Right cardiac atrium (tissue), 5 donors: ENCODE measurements at regions not wholly inside any gene's neighbourhood (a gene's known extent, or its start where the extent isn't known, plus 50 kb on each side); places are given as distances from the start of the nearest gene placed in this dataset.
A peak's percentile ranks its signal among the peaks of the same experiment; 100 is the strongest.

Experiments used
- ATAC-seq, 2 donors: fragments of 200-7000 bp; cut with Tn5 transposase; one replicate each; pipeline versions ENCODE4 v1.8.0 to v1.9.1; 2020; ENCODE audit warnings: moderate library complexity in 2 of 2, mild to moderate bottlenecking in 1 of 2
- DNase-seq, 3 donors: peaks; one replicate each; pipeline ENCODE4 v3.0.0-alpha.2; 2020
- H3K27ac ChIP-seq: one replicate; pipeline ENCODE4 v1.5.1; 2013; ENCODE audit warnings: mild to moderate bottlenecking, low read length, control low read depth, moderate library complexity
- H3K27me3 ChIP-seq: one replicate; pipeline ENCODE4 v1.6.1; 2013; ENCODE audit not compliant: control insufficient read depth, insufficient read depth
- H3K4me1 ChIP-seq: one replicate; pipeline ENCODE4 v1.6.1; 2013; ENCODE audit warnings: low read length; ENCODE audit not compliant: control insufficient read depth, insufficient read depth
- H3K4me3 ChIP-seq: one replicate; pipeline ENCODE4 v1.5.1; 2013; ENCODE audit warnings: low read length, control low read depth
- H3K9me3 ChIP-seq: one replicate; pipeline ENCODE4 v1.6.1; 2013; ENCODE audit warnings: low read length; ENCODE audit not compliant: control insufficient read depth
- WGBS: extraction: QIAGEN DNeasy Blood & Tissue Kit; methylation state at CpG from one replicate; pipeline ENCODE4 v1.1.7; 2013; 5-methylcytosine and 5-hydroxymethylcytosine counted together
- intact Hi-C, 4 donors: fragments of 100-400 bp; cut with DNase I; formaldehyde crosslinking; loops; one replicate each; pipeline versions ENCODE4 v1.11.0 to v1.14.0; 2022 to 2023
- donor health status: healthy with polysubstance abuse.
- donor health status: DM: no; HTN: yes; CAD: no.
- donor health status: DM: no; HTN: no; CAD: no.
- donor health status: DM: no; HTN: yes; CAD: no; lungs with severe emphysema.
- donor health status: DM: yes; HTN: yes; CAD: no.

DNA sequence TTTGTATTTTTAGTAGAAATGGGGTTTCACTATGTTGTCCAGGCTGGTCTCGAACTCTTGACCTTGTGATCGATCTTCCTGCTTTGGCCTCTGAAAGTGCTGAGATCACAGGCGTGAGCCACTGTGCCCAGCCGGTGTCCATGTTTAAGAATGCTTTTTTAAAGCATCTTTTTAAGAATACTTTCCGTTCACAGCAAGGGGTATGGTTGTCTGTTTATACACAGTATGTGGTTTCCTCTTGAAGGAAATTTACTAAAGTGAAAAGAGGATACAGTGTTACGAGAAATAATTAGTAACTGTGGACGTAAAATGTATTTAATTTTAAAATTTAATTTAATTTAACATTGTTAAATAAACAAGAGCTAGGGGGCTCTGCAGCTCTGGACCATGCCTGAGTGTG is 73.4 kb downstream of the GSC start:
- H3K27me3 ChIP-seq = no peaks in the 10 kb centered on the region
- no peak overlapping the region for H3K4me3 ChIP-seq
- ATAC-seq (no peak), DNase-seq (no peak)
- H3K27ac ChIP-seq = no peak overlapping the region
- H3K9me3 ChIP-seq = no peaks in the 10 kb centered on the region
- WGBS = 91% methylated on average over 7 of the region's 7 CpGs
- H3K4me1 ChIP-seq = no peaks in the 10 kb centered on the region
- intact Hi-C loops = loop anchor here in 1 of 4 donors (10.0 kb wide), 1 partner anchor 1298 kb away; no protein-coding TSS in a partner anchor

DNA sequence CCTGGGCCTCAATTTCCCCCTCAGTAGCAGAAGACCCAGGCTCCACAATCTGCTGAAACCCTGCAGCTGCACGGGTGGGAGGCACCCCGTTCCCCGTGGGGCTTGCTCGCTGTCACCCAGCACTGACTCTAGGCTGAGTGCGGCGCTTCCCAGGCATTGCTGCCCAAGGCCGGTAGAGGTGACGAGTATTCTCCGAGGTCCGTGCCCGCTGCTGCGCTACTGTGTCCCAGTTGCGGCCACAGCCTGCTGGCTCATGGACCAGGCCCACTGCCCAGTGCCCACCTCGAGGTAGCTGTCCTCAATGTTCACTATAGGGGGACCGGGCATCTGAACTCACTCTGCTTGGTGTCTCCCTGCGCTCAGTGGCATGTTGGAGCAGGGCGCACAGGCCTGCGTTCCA is 74.7 kb downstream of the GSC start:
- H3K27me3 ChIP-seq = no peaks in the 10 kb centered on the region
- WGBS = 93% methylated on average over 18 of the region's 18 CpGs
- no peak overlapping the region for H3K27ac ChIP-seq
- H3K4me1 ChIP-seq = no peaks in the 10 kb centered on the region
- intact Hi-C loops = loop anchor here in 1 of 4 donors (10.0 kb wide), 1 partner anchor 1300 kb away; no protein-coding TSS in a partner anchor
- no peaks in the 10 kb centered on the region for H3K9me3 ChIP-seq
- H3K4me3 ChIP-seq = no peak overlapping the region
- DNase-seq = no peak
- ATAC-seq = no peak

- H3K4me3 ChIP-seq = no peak overlapping the region
- no peak overlapping the region for H3K27ac ChIP-seq
- H3K9me3 ChIP-seq = no peaks in the 10 kb centered on the region
- no peaks in the 10 kb centered on the region for H3K4me1 ChIP-seq
- DNase-seq (no peak), ATAC-seq (no peak)
- no peaks in the 10 kb centered on the region for H3K27me3 ChIP-seq
- intact Hi-C loops = loop anchor here in 3 of 4 donors (5.0 to 10.0 kb wide), 4 partner anchors 401 to 1303 kb away; no protein-coding TSS in a partner anchor
- 67% methylated on average over 7 of the region's 7 CpGs for WGBS
Measured at GRCh38 chr14:94691660-94692034, 78.3 kb downstream of the GSC start.

- no peak for ATAC-seq
- H3K4me3 ChIP-seq = no peak overlapping the region
- intact Hi-C loops = loop anchor here in 3 of 4 donors (5.0 to 10.0 kb wide), 4 partner anchors 401 to 1304 kb away; no protein-coding TSS in a partner anchor
Measured at GRCh38 chr14:94690896-94691659, 78.8 kb downstream of the GSC start.

GRCh38 chr14:94690486-94690885 is 78.3 kb downstream of the SERPINA3 start:
- DNase-seq = no peak
- Histone ChIP-seq H3K27ac (no peak overlapping the region), H3K4me3 (no peak overlapping the region), H3K27me3 (no peaks in the 10 kb centered on the region), H3K9me3 (no peaks in the 10 kb centered on the region), H3K4me1 (no peaks in the 10 kb centered on the region)
- no peak for ATAC-seq
- WGBS = 84% methylated on average over 14 of the region's 14 CpGs
- intact Hi-C loops = loop anchor here in 3 of 4 donors (5.0 to 10.0 kb wide), 4 partner anchors 402 to 1304 kb away; no protein-coding TSS in a partner anchor

More at GRCh38 chr14:94690896-94691659, 78.8 kb downstream of the GSC start:
- H3K27me3 ChIP-seq = no peaks in the 10 kb centered on the region
- 88% methylated on average over 31 of the region's 31 CpGs for WGBS
- DNase-seq = no peak
- H3K27ac ChIP-seq = no peak overlapping the region
- no peaks in the 10 kb centered on the region for H3K4me1 ChIP-seq
- no peaks in the 10 kb centered on the region for H3K9me3 ChIP-seq

DNA sequence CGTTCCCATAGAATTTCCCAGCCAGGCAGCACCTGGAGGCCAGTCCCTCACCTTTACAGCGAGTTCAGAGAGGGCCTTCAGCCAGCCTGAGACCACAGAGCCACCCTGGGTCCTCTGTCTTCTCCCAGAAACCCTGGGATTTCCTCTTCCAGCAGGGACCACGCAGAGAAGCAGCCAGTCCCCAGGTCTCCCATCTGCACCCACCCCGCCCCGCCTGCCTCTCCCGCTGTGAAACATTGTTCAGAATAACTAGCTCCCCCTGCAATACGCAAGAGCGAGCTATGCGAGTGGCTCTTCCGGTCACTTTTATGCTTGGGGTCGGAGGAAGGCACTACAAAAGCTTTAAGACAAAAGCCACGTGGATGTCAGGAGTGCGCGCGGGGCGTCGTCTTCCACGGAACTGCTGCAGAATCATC is 77.8 kb downstream of the SERPINA3 start:
- Histone ChIP-seq H3K4me1 (no peaks in the 10 kb centered on the region), H3K27ac (no peak overlapping the region), H3K27me3 (no peaks in the 10 kb centered on the region), H3K4me3 (no peak overlapping the region), H3K9me3 (no peaks in the 10 kb centered on the region)
- no peak for DNase-seq
- ATAC-seq = no peak
- WGBS = 68% methylated on average over 18 of the region's 18 CpGs
- intact Hi-C loops = loop anchor here in 3 of 4 donors (5.0 to 10.0 kb wide), 5 partner anchors 402 to 1305 kb away; no protein-coding TSS in a partner anchor

- H3K27ac ChIP-seq = no peak overlapping the region
- H3K9me3 ChIP-seq = no peaks in the 10 kb centered on the region
- H3K4me1 ChIP-seq = no peaks in the 10 kb centered on the region
- no peaks in the 10 kb centered on the region for H3K27me3 ChIP-seq
- H3K4me3 ChIP-seq = no peak overlapping the region
- ATAC-seq (peak; percentile 94), DNase-seq (peak; percentile 61 to 88 (median 86))
- intact Hi-C loops = loop anchor here in 1 of 4 donors (5.0 kb wide), 1 partner anchor 743 kb away; no protein-coding TSS in a partner anchor
- 12% methylated on average over 35 of the region's 35 CpGs for WGBS
Measured at GRCh38 chr14:94689218-94689984, 77.2 kb downstream of the SERPINA3 start.

DNA sequence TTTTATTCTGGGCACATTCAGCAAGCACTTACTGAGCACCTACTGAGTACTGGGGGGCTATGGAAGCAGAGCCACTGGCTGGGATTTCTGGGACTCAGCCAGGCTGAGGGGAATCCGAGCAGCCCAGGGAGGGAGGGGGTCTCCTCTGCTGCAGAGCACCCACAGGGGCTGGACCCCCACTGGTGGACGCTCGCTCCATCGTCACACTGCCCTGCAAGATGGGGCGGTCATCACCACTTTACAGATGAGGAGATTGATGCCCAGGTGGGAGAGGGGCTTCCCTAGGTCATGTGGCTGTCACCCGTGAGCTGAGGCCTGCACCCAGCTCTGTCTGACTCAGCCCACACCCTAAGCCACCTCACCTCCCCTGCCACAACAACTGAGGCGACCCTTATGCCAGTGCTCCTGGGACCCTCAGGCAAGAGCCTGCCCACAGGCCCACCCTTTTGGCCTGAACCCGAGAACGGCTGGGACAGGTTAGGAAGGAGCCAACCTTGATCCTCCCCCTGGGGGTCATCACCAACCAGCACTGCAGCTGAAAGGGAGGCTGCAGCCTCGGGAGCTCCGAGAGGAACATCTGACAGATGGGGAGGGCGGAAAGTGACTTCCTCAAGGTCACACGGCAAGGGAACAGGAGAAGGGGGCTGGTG is 74.4 kb downstream of the SERPINA3 start:
- no peak for ATAC-seq
- H3K4me1 ChIP-seq = no peaks in the 10 kb centered on the region
- DNase-seq = no peak
- WGBS = 85% methylated on average over 13 of the region's 13 CpGs
- H3K27me3 ChIP-seq = no peaks in the 10 kb centered on the region
- no peak overlapping the region for H3K27ac ChIP-seq
- intact Hi-C loops = loop anchor here in 1 of 4 donors (5.0 kb wide), 1 partner anchor 746 kb away; no protein-coding TSS in a partner anchor
- no peak overlapping the region for H3K4me3 ChIP-seq
- no peaks in the 10 kb centered on the region for H3K9me3 ChIP-seq

GRCh38 chr14:94685681-94686485 is 73.7 kb downstream of the SERPINA3 start:
- H3K4me1 ChIP-seq = no peaks in the 10 kb centered on the region
- no peak for ATAC-seq
- no peak overlapping the region for H3K4me3 ChIP-seq
- WGBS = 86% methylated on average over 9 of the region's 9 CpGs
- H3K27me3 ChIP-seq = no peaks in the 10 kb centered on the region
- H3K27ac ChIP-seq = no peak overlapping the region
- H3K9me3 ChIP-seq = no peaks in the 10 kb centered on the region
- no peak for DNase-seq
- intact Hi-C loops = loop anchor here in 1 of 4 donors (5.0 kb wide), 1 partner anchor 746 kb away; no protein-coding TSS in a partner anchor

DNA sequence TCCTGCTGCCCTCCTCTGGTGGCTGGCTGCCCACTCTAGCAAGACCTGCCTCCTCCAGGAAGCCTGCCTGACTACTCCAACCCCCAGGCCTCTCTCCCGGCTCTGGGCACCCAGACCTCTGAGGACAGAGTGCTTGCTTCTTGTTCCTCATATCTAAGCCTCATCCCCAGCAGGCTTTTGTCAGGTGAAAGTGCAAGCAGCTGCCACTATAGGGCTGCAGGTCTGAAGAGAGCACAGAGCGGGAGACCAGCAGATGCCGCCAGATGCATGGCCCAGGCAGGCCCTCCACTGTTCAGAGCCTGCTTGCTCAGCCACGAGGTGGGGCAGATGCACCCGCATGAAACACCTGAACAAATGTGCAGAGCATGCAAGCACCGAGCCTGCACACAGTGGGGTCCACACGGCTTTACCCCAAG is 73.0 kb downstream of the SERPINA3 start:
- Histone ChIP-seq H3K27me3 (no peaks in the 10 kb centered on the region), H3K27ac (no peak overlapping the region), H3K4me1 (no peaks in the 10 kb centered on the region), H3K9me3 (no peaks in the 10 kb centered on the region), H3K4me3 (no peak overlapping the region)
- WGBS = 81% methylated on average over 7 of the region's 7 CpGs
- no peak for DNase-seq
- intact Hi-C loops = loop anchor here in 1 of 4 donors (5.0 kb wide), 1 partner anchor 747 kb away; no protein-coding TSS in a partner anchor
- no peak for ATAC-seq
